NCI-H2196 treated with DMSO at 0.1 percent for 48 hours (cell line): ENCODE measurements at regions not wholly inside any gene's neighbourhood (a gene's known extent, or its start where the extent isn't known, plus 50 kb on each side); places are given as distances from the start of the nearest gene placed in this dataset.
"Not testable (repeated sequence)": the region's sequence is repeated elsewhere in the genome, so short reads cannot be mapped to it uniquely, and the experiment has no call there.

Experiments
- DNase-seq: peaks from one replicate; lab custom pipeline; 2025; ENCODE audit not compliant: unreplicated experiment; lab: John Stamatoyannopoulos, UW

DNA sequence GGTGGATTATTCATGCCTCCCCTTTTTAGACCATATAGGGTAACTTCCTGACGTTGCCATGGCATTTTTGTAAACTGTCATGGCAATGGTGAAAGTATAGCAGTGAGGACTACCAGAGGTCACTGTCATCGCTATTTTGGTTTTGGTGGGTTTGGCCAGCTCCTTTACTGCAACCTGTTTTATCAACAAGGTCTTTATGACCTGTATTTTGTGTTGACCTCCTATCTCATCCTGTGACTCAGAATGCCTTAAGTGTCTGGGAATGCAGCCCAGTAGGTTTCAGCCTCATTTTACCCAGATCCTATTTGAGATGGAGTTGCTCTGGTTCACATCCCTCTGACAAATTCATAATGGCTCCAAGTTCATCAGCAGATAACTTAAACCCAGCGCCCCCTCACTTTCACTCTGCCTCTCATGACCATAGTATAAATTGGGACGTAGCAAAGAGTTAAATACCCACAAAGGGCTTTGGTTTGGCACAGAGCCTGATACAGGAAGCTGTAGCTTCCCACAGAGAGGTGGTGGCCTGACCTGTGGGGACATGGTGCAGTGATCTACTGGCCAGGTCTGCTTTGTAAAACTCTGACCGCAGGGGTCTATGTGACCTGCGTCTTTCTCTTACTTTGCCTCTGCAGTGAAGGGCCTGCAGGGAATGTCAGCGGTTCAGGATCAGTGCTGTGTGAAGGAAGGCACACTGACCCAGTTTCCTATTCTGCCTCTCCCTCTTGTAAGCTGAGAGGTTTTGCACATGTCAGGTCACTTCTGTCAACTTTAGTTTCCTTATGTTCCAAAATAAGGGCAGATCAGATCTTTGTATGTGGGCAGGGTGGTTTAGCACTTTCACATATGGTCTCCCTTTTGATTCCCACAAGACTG, 78.1 kb upstream of the ZNF644 start:
- DNase-seq = no peak

DNA sequence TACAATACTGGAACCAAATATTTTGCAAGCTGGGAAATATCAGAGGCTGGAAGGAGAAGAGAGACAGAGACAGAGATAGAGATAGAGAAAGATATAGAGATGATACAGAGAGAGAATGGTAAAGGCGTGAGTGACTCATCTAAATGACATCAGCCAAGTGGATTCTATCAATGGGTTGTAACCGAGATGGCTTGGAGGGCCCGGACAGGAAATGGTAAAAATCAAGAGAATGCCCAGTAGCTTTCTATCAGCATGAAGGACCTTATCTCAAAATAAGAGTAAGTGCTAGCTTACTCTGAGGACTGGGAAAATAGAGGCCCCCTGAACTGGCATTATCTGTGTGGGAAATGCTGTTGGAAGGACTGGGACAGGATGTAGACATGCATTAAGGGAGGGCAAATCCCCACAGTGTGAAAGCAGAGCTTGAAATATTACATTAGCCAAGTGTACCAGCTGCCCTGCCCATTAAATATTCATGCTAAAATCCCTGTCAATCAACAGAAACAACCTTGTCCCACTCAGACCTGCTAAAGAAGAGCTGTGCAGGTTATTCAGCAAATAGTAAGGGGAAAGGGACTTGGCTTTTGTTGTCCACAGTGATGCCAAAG, 76.6 kb upstream of the ZNF644 start:
- no peak for DNase-seq

GRCh38 chr1:91095321-91095720, 73.5 kb upstream of the ZNF644 start:
- not testable (repeated sequence) for DNase-seq

- DNase-seq = no peak
Measured at GRCh38 chr1:91092503-91092902, 70.7 kb upstream of the ZNF644 start.

GRCh38 chr1:91091812-91092211, 70.0 kb upstream of the ZNF644 start:
- peak; percentile 61 for DNase-seq

- DNase-seq = no peak
Measured at GRCh38 chr1:91080650-91081049, 58.8 kb upstream of the ZNF644 start.

GRCh38 chr1:91078859-91079258, 57.0 kb upstream of the ZNF644 start:
- DNase-seq = no peak

GRCh38 chr1:91076834-91077233, 55.0 kb upstream of the ZNF644 start:
- DNase-seq = no peak

- DNase-seq = no peak
Measured at GRCh38 chr1:91075233-91076135, 53.6 kb upstream of the ZNF644 start.

- no peak for DNase-seq
Measured at GRCh38 chr1:91073299-91073698, 51.5 kb upstream of the ZNF644 start.

GRCh38 chr1:91071838-91072237, 50.0 kb upstream of the ZNF644 start:
- no peak for DNase-seq
